ENCODE measurements at regions not wholly inside any gene's neighbourhood (a gene's known extent, or its start where the extent isn't known, plus 50 kb on each side); places are given as distances from the start of the nearest gene placed in this dataset.

- H3K9me3 ChIP-seq (ENCODE audit: control insufficient read depth, low read length): no peaks in the 10 kb centered on the region
- H3K36me3 ChIP-seq (ENCODE audit: control insufficient read depth, insufficient read depth, low read length): no peaks in the 10 kb centered on the region
- no peaks in the 10 kb centered on the region for H3K4me1 ChIP-seq (ENCODE audit: control insufficient read depth, insufficient read depth, low read length, poor library complexity, severe bottlenecking)
- no peak overlapping the region for H3K27ac ChIP-seq (ENCODE audit: low read depth, low read length, severe bottlenecking)
- no peak overlapping the region for H3K4me3 ChIP-seq (ENCODE audit: extremely low read depth, insufficient read depth, low read length, poor library complexity, severe bottlenecking)
- 78 to 83% methylated on average over 1 to 4 of the region's 4 CpGs for WGBS, 2 experiments (ENCODE audit: insufficient coverage in 2 of 2)
Observed at GRCh38 chr5:175790796-175791195, 80.6 kb upstream of the CPLX2 start.

GRCh38 chr5:175795959-175796358 is 75.4 kb upstream of the CPLX2 start:
- H3K4me3 ChIP-seq (ENCODE audit: extremely low read depth, insufficient read depth, low read length, poor library complexity, severe bottlenecking): no peak overlapping the region
- H3K27ac ChIP-seq (ENCODE audit: low read depth, low read length, severe bottlenecking): no peak overlapping the region
- WGBS, 2 experiments (ENCODE audit: insufficient coverage in 2 of 2): 79 to 86% methylated on average over 1 to 2 of the region's 3 CpGs

GRCh38 chr5:175796536-175797499 is 74.6 kb upstream of the CPLX2 start:
- peak overlapping the region; percentile 35 for H3K4me3 ChIP-seq (ENCODE audit: extremely low read depth, insufficient read depth, low read length, poor library complexity, severe bottlenecking)
- H3K27ac ChIP-seq (ENCODE audit: low read depth, low read length, severe bottlenecking): peak overlapping the region; percentile 26
- no peaks in the 10 kb centered on the region for H3K36me3 ChIP-seq (ENCODE audit: control insufficient read depth, insufficient read depth, low read length)
- WGBS, 2 experiments (ENCODE audit: insufficient coverage in 2 of 2): 0% methylated on average over 84 to 93 of the region's 108 CpGs
- H3K4me1 ChIP-seq (ENCODE audit: control insufficient read depth, insufficient read depth, low read length, poor library complexity, severe bottlenecking): peaks cover 7% of the 10 kb centered on the region
- H3K9me3 ChIP-seq (ENCODE audit: control insufficient read depth, low read length): no peaks in the 10 kb centered on the region

More at GRCh38 chr5:175795959-175796358, 75.4 kb upstream of the CPLX2 start:
- Histone ChIP-seq H3K9me3 (ENCODE audit: control insufficient read depth, low read length) (no peaks in the 10 kb centered on the region), H3K4me1 (ENCODE audit: control insufficient read depth, insufficient read depth, low read length, poor library complexity, severe bottlenecking) (peaks cover 7% of the 10 kb centered on the region), H3K36me3 (ENCODE audit: control insufficient read depth, insufficient read depth, low read length) (no peaks in the 10 kb centered on the region)

GRCh38 chr5:175797521-175798038 is 73.8 kb upstream of the CPLX2 start:
- peak overlapping the region; percentile 35 for H3K4me3 ChIP-seq (ENCODE audit: extremely low read depth, insufficient read depth, low read length, poor library complexity, severe bottlenecking)
- no peaks in the 10 kb centered on the region for H3K9me3 ChIP-seq (ENCODE audit: control insufficient read depth, low read length)
- peak overlapping the region; percentile 26 for H3K27ac ChIP-seq (ENCODE audit: low read depth, low read length, severe bottlenecking)
- H3K36me3 ChIP-seq (ENCODE audit: control insufficient read depth, insufficient read depth, low read length): no peaks in the 10 kb centered on the region
- WGBS, 2 experiments (ENCODE audit: insufficient coverage in 2 of 2): 0 to 2% methylated on average over 14 to 17 of the region's 27 CpGs
- H3K4me1 ChIP-seq (ENCODE audit: control insufficient read depth, insufficient read depth, low read length, poor library complexity, severe bottlenecking): peaks cover 7% of the 10 kb centered on the region

- peaks cover 7% of the 10 kb centered on the region for H3K4me1 ChIP-seq (ENCODE audit: control insufficient read depth, insufficient read depth, low read length, poor library complexity, severe bottlenecking)
- H3K9me3 ChIP-seq (ENCODE audit: control insufficient read depth, low read length): no peaks in the 10 kb centered on the region
- WGBS, 2 experiments (ENCODE audit: insufficient coverage in 2 of 2): 100% methylated on average over 1 of the region's 2 CpGs
- no peaks in the 10 kb centered on the region for H3K36me3 ChIP-seq (ENCODE audit: control insufficient read depth, insufficient read depth, low read length)
- H3K4me3 ChIP-seq (ENCODE audit: extremely low read depth, insufficient read depth, low read length, poor library complexity, severe bottlenecking): no peak overlapping the region
- H3K27ac ChIP-seq (ENCODE audit: low read depth, low read length, severe bottlenecking): no peak overlapping the region
Observed at GRCh38 chr5:175798626-175799025, 72.8 kb upstream of the CPLX2 start.

GRCh38 chr5:175800656-175801081 is 70.7 kb upstream of the CPLX2 start:
- Histone ChIP-seq H3K36me3 (ENCODE audit: control insufficient read depth, insufficient read depth, low read length) (no peaks in the 10 kb centered on the region), H3K4me1 (ENCODE audit: control insufficient read depth, insufficient read depth, low read length, poor library complexity, severe bottlenecking) (peaks cover 7% of the 10 kb centered on the region), H3K4me3 (ENCODE audit: extremely low read depth, insufficient read depth, low read length, poor library complexity, severe bottlenecking) (no peak overlapping the region), H3K27ac (ENCODE audit: low read depth, low read length, severe bottlenecking) (no peak overlapping the region), H3K9me3 (ENCODE audit: control insufficient read depth, low read length) (no peaks in the 10 kb centered on the region)
- 68 to 70% methylated on average over 5 of the region's 5 CpGs for WGBS, 2 experiments (ENCODE audit: insufficient coverage in 2 of 2)

- Histone ChIP-seq H3K27ac (ENCODE audit: low read depth, low read length, severe bottlenecking) (no peak overlapping the region), H3K9me3 (ENCODE audit: control insufficient read depth, low read length) (no peaks in the 10 kb centered on the region), H3K36me3 (ENCODE audit: control insufficient read depth, insufficient read depth, low read length) (no peaks in the 10 kb centered on the region), H3K4me3 (ENCODE audit: extremely low read depth, insufficient read depth, low read length, poor library complexity, severe bottlenecking) (no peak overlapping the region), H3K4me1 (ENCODE audit: control insufficient read depth, insufficient read depth, low read length, poor library complexity, severe bottlenecking) (peaks cover 5% of the 10 kb centered on the region)
- 76 to 83% methylated on average over 8 of the region's 8 CpGs for WGBS, 2 experiments (ENCODE audit: insufficient coverage in 2 of 2)
Observed at GRCh38 chr5:175802361-175802760, 69.0 kb upstream of the CPLX2 start.

- Histone ChIP-seq H3K36me3 (ENCODE audit: control insufficient read depth, insufficient read depth, low read length) (no peaks in the 10 kb centered on the region), H3K9me3 (ENCODE audit: control insufficient read depth, low read length) (no peaks in the 10 kb centered on the region), H3K4me3 (ENCODE audit: extremely low read depth, insufficient read depth, low read length, poor library complexity, severe bottlenecking) (no peak overlapping the region), H3K4me1 (ENCODE audit: control insufficient read depth, insufficient read depth, low read length, poor library complexity, severe bottlenecking) (no peaks in the 10 kb centered on the region), H3K27ac (ENCODE audit: low read depth, low read length, severe bottlenecking) (no peak overlapping the region)
- WGBS, 2 experiments (ENCODE audit: insufficient coverage in 2 of 2): 85 to 87% methylated on average over 4 of the region's 5 CpGs
Observed at GRCh38 chr5:175803254-175803653, 68.1 kb upstream of the CPLX2 start.

GRCh38 chr5:175803736-175804454 is 67.5 kb upstream of the CPLX2 start:
- H3K4me1 ChIP-seq (ENCODE audit: control insufficient read depth, insufficient read depth, low read length, poor library complexity, severe bottlenecking): no peaks in the 10 kb centered on the region
- 89 to 91% methylated on average over 5 to 7 of the region's 8 CpGs for WGBS, 2 experiments (ENCODE audit: insufficient coverage in 2 of 2)
- H3K36me3 ChIP-seq (ENCODE audit: control insufficient read depth, insufficient read depth, low read length): no peaks in the 10 kb centered on the region
- H3K9me3 ChIP-seq (ENCODE audit: control insufficient read depth, low read length): no peaks in the 10 kb centered on the region
- H3K27ac ChIP-seq (ENCODE audit: low read depth, low read length, severe bottlenecking): no peak overlapping the region
- H3K4me3 ChIP-seq (ENCODE audit: extremely low read depth, insufficient read depth, low read length, poor library complexity, severe bottlenecking): no peak overlapping the region

GRCh38 chr5:175805256-175806011 is 65.9 kb upstream of the CPLX2 start:
- H3K9me3 ChIP-seq (ENCODE audit: control insufficient read depth, low read length): no peaks in the 10 kb centered on the region
- H3K4me1 ChIP-seq (ENCODE audit: control insufficient read depth, insufficient read depth, low read length, poor library complexity, severe bottlenecking): peaks cover 10% of the 10 kb centered on the region
- H3K4me3 ChIP-seq (ENCODE audit: extremely low read depth, insufficient read depth, low read length, poor library complexity, severe bottlenecking): no peak overlapping the region
- no peak overlapping the region for H3K27ac ChIP-seq (ENCODE audit: low read depth, low read length, severe bottlenecking)
- no peaks in the 10 kb centered on the region for H3K36me3 ChIP-seq (ENCODE audit: control insufficient read depth, insufficient read depth, low read length)
- 87 to 89% methylated on average over 10 to 11 of the region's 12 CpGs for WGBS, 2 experiments (ENCODE audit: insufficient coverage in 2 of 2)
